ENCODE measurements at regions not wholly inside any gene's neighbourhood (a gene's known extent, or its start where the extent isn't known, plus 50 kb on each side); places are given as distances from the start of the nearest gene placed in this dataset.

GRCh38 chr15:50821476-50821875, 56.0 kb upstream of the SPPL2A start:
- Histone ChIP-seq H3K4me2 (ENCODE audit: insufficient read depth, low read length, poor library complexity, severe bottlenecking) (no peak overlapping the region), H3K27ac (replicated peaks; ENCODE audit: low read length) (no peak overlapping the region), H4K91ac (ENCODE audit: low read depth, low read length, poor library complexity) (no peak overlapping the region), H2AFZ (ENCODE audit: low read length) (no peak overlapping the region), H3K14ac (ENCODE audit: low read length) (no peak overlapping the region), H3K9ac (ENCODE audit: low read depth, low read length, poor library complexity) (no peak overlapping the region), H2BK15ac (ENCODE audit: low read length) (no peak overlapping the region), H3K27me3 (ENCODE audit: control insufficient read depth in 3 of 3, insufficient read depth in 3 of 3, low read depth in 1 of 3, low read length in 3 of 3) (no peaks in the 10 kb centered on the region), H3K23ac (ENCODE audit: low read depth, low read length, poor library complexity) (no peak overlapping the region), H3K4me3 (ENCODE audit: low read length in 2 of 2) (no peak overlapping the region), H4K8ac (ENCODE audit: low read depth, low read length) (no peak overlapping the region), H2BK12ac (ENCODE audit: low read length) (no peak overlapping the region), H2BK5ac (ENCODE audit: low read length) (no peak overlapping the region), H3K9me3 (replicated peaks in 1 of 2; ENCODE audit: control insufficient read depth in 2 of 2, insufficient read depth in 1 of 2, low read depth in 1 of 2, low read length in 2 of 2) (no peaks in the 10 kb centered on the region), H3K36me3 (replicated peaks in 1 of 2; ENCODE audit: control insufficient read depth in 2 of 2, insufficient read depth in 2 of 2, low read length in 2 of 2) (no peaks in the 10 kb centered on the region), H2AK5ac (ENCODE audit: low read depth, low read length) (no peak overlapping the region), H3K18ac (ENCODE audit: low read length) (no peak overlapping the region), H3K4ac (ENCODE audit: low read length) (no peak overlapping the region), H3K79me1 (ENCODE audit: low read depth, low read length) (no peaks in the 10 kb centered on the region), H2BK120ac (ENCODE audit: low read depth, low read length) (no peak overlapping the region), H3K4me1 (ENCODE audit: control insufficient read depth in 2 of 2, insufficient read depth in 1 of 2, low read depth in 1 of 2, low read length in 2 of 2) (peaks cover 0 to 6% of the 10 kb centered on the region in 2 donors)
- no CpG with 5 or more reads among the region's 3 CpGs for WGBS, 2 donors (ENCODE audit: extremely low coverage in 2 of 2, insufficient read length in 2 of 2, insufficient replicate concordance in 1 of 2)
- no peak for DNase-seq (ENCODE audit: low spot score)

DNA sequence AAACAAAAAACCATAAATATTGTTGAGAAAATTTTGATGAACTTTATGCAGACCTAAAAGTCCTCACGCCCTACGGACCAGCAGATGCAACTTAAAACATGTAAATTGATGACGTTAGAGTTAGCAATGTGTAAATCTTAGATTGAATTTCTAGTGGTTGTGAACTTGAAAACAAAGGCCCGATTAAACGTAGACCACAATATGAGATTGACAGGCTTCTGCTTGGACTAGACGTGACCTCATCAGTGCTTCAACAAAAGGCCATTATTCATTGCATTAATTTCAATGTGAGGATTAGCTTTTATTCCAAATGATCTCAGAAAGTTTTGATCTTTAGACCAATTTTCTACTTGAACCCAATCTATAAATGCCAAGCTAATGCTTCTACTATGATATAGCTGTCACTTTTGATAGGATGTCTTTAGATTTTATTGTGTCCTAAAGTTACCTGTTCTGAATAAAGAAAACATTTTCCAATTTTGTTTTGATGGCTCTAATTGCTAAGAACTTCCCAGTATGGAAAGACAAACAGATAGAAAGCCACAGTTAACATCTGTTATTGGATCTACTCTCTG, 55.4 kb upstream of the SPPL2A start:
- H3K18ac ChIP-seq (ENCODE audit: low read length) = no peak overlapping the region
- H2AFZ ChIP-seq (ENCODE audit: low read length) = no peak overlapping the region
- H3K23ac ChIP-seq (ENCODE audit: low read depth, low read length, poor library complexity) = no peak overlapping the region
- no peak overlapping the region for H2BK120ac ChIP-seq (ENCODE audit: low read depth, low read length)
- H3K4me3 ChIP-seq (ENCODE audit: low read length in 2 of 2) = no peak overlapping the region
- no peak overlapping the region for H2BK15ac ChIP-seq (ENCODE audit: low read length)
- H4K8ac ChIP-seq (ENCODE audit: low read depth, low read length) = no peak overlapping the region
- no peak overlapping the region for H3K4ac ChIP-seq (ENCODE audit: low read length)
- no peak overlapping the region for H3K4me2 ChIP-seq (ENCODE audit: insufficient read depth, low read length, poor library complexity, severe bottlenecking)
- H3K9ac ChIP-seq (ENCODE audit: low read depth, low read length, poor library complexity) = no peak overlapping the region
- H3K36me3 ChIP-seq (replicated peaks in 1 of 2; ENCODE audit: control insufficient read depth in 2 of 2, insufficient read depth in 2 of 2, low read length in 2 of 2) = no peaks in the 10 kb centered on the region
- no peak overlapping the region for H3K27ac ChIP-seq (replicated peaks; ENCODE audit: low read length)
- H3K9me3 ChIP-seq (replicated peaks in 1 of 2; ENCODE audit: control insufficient read depth in 2 of 2, insufficient read depth in 1 of 2, low read depth in 1 of 2, low read length in 2 of 2) = no peaks in the 10 kb centered on the region
- no peaks in the 10 kb centered on the region for H3K79me1 ChIP-seq (ENCODE audit: low read depth, low read length)
- no peak overlapping the region for H2BK12ac ChIP-seq (ENCODE audit: low read length)
- no peak overlapping the region for H3K14ac ChIP-seq (ENCODE audit: low read length)
- no peak overlapping the region for H2BK5ac ChIP-seq (ENCODE audit: low read length)
- no peak for DNase-seq (ENCODE audit: low spot score)
- no peak overlapping the region for H2AK5ac ChIP-seq (ENCODE audit: low read depth, low read length)
- H3K27me3 ChIP-seq (ENCODE audit: control insufficient read depth in 3 of 3, insufficient read depth in 3 of 3, low read depth in 1 of 3, low read length in 3 of 3) = no peaks in the 10 kb centered on the region
- H4K91ac ChIP-seq (ENCODE audit: low read depth, low read length, poor library complexity) = no peak overlapping the region
- WGBS, 2 donors (ENCODE audit: extremely low coverage in 2 of 2, insufficient read length in 2 of 2, insufficient replicate concordance in 1 of 2) = no CpG with 5 or more reads among the region's 6 CpGs
- H3K4me1 ChIP-seq (ENCODE audit: control insufficient read depth in 2 of 2, insufficient read depth in 1 of 2, low read depth in 1 of 2, low read length in 2 of 2) = peaks cover 0 to 6% of the 10 kb centered on the region in 2 donors

DNA sequence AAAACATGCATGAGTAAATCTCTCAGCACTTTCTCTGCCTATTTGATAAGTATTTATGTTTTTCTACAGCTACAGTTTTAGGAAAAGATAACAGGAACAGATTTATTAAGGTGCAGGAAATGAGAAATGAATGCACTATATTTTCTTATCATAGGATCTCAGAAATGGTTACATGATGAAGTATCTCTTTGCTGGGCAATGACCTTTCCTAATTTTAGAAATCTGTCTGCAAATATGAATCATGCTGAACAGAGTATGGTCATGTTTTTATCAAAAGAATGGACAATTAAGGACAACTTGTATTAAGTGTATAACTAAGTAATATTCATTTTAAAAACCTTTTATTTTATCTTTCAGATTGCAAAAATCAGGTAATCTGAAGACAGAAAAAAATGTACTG, 53.8 kb upstream of the SPPL2A start:
- Histone ChIP-seq H3K4me2 (ENCODE audit: insufficient read depth, low read length, poor library complexity, severe bottlenecking) (no peak overlapping the region), H2BK12ac (ENCODE audit: low read length) (no peak overlapping the region), H3K27ac (replicated peaks; ENCODE audit: low read length) (no peak overlapping the region), H2BK120ac (ENCODE audit: low read depth, low read length) (no peak overlapping the region), H3K4me1 (ENCODE audit: control insufficient read depth in 2 of 2, insufficient read depth in 1 of 2, low read depth in 1 of 2, low read length in 2 of 2) (peaks cover 0 to 6% of the 10 kb centered on the region in 2 donors), H3K9ac (ENCODE audit: low read depth, low read length, poor library complexity) (no peak overlapping the region), H3K27me3 (ENCODE audit: control insufficient read depth in 3 of 3, insufficient read depth in 3 of 3, low read depth in 1 of 3, low read length in 3 of 3) (no peaks in the 10 kb centered on the region), H3K4ac (ENCODE audit: low read length) (no peak overlapping the region), H3K4me3 (ENCODE audit: low read length in 2 of 2) (no peak overlapping the region), H4K8ac (ENCODE audit: low read depth, low read length) (no peak overlapping the region), H2BK5ac (ENCODE audit: low read length) (no peak overlapping the region), H2AFZ (ENCODE audit: low read length) (no peak overlapping the region), H3K23ac (ENCODE audit: low read depth, low read length, poor library complexity) (no peak overlapping the region), H4K91ac (ENCODE audit: low read depth, low read length, poor library complexity) (no peak overlapping the region), H2AK5ac (ENCODE audit: low read depth, low read length) (no peak overlapping the region), H3K79me1 (ENCODE audit: low read depth, low read length) (no peaks in the 10 kb centered on the region), H3K9me3 (replicated peaks in 1 of 2; ENCODE audit: control insufficient read depth in 2 of 2, insufficient read depth in 1 of 2, low read depth in 1 of 2, low read length in 2 of 2) (no peaks in the 10 kb centered on the region), H3K36me3 (replicated peaks in 1 of 2; ENCODE audit: control insufficient read depth in 2 of 2, insufficient read depth in 2 of 2, low read length in 2 of 2) (no peaks in the 10 kb centered on the region), H2BK15ac (ENCODE audit: low read length) (no peak overlapping the region), H3K18ac (ENCODE audit: low read length) (no peak overlapping the region), H3K14ac (ENCODE audit: low read length) (no peak overlapping the region)
- no peak for DNase-seq (ENCODE audit: low spot score)

GRCh38 chr15:50815958-50816590, 50.6 kb upstream of the SPPL2A start:
- no peak overlapping the region for H2BK15ac ChIP-seq (ENCODE audit: low read length)
- H2AFZ ChIP-seq (ENCODE audit: low read length) = no peak overlapping the region
- H3K14ac ChIP-seq (ENCODE audit: low read length) = no peak overlapping the region
- H3K18ac ChIP-seq (ENCODE audit: low read length) = no peak overlapping the region
- no peak overlapping the region for H3K4me3 ChIP-seq (ENCODE audit: low read length in 2 of 2)
- no peak for DNase-seq (ENCODE audit: low spot score)
- H3K9me3 ChIP-seq (replicated peaks in 1 of 2; ENCODE audit: control insufficient read depth in 2 of 2, insufficient read depth in 1 of 2, low read depth in 1 of 2, low read length in 2 of 2) = no peaks in the 10 kb centered on the region
- no peak overlapping the region for H3K4me2 ChIP-seq (ENCODE audit: insufficient read depth, low read length, poor library complexity, severe bottlenecking)
- H2BK5ac ChIP-seq (ENCODE audit: low read length) = no peak overlapping the region
- no peak overlapping the region for H4K91ac ChIP-seq (ENCODE audit: low read depth, low read length, poor library complexity)
- no peaks in the 10 kb centered on the region for H3K27me3 ChIP-seq (ENCODE audit: control insufficient read depth in 3 of 3, insufficient read depth in 3 of 3, low read depth in 1 of 3, low read length in 3 of 3)
- no peak overlapping the region for H3K9ac ChIP-seq (ENCODE audit: low read depth, low read length, poor library complexity)
- no peak overlapping the region for H3K27ac ChIP-seq (replicated peaks; ENCODE audit: low read length)
- peaks cover 0 to 6% of the 10 kb centered on the region in 2 donors for H3K4me1 ChIP-seq (ENCODE audit: control insufficient read depth in 2 of 2, insufficient read depth in 1 of 2, low read depth in 1 of 2, low read length in 2 of 2)
- H3K23ac ChIP-seq (ENCODE audit: low read depth, low read length, poor library complexity) = no peak overlapping the region
- H2BK120ac ChIP-seq (ENCODE audit: low read depth, low read length) = no peak overlapping the region
- no peak overlapping the region for H4K8ac ChIP-seq (ENCODE audit: low read depth, low read length)
- no peaks in the 10 kb centered on the region for H3K36me3 ChIP-seq (replicated peaks in 1 of 2; ENCODE audit: control insufficient read depth in 2 of 2, insufficient read depth in 2 of 2, low read length in 2 of 2)
- no CpG with 5 or more reads among the region's 5 CpGs for WGBS, 2 donors (ENCODE audit: extremely low coverage in 2 of 2, insufficient read length in 2 of 2, insufficient replicate concordance in 1 of 2)
- no peak overlapping the region for H2BK12ac ChIP-seq (ENCODE audit: low read length)
- no peak overlapping the region for H3K4ac ChIP-seq (ENCODE audit: low read length)
- H3K79me1 ChIP-seq (ENCODE audit: low read depth, low read length) = no peaks in the 10 kb centered on the region
- no peak overlapping the region for H2AK5ac ChIP-seq (ENCODE audit: low read depth, low read length)
